ENCODE measurements at regions not wholly inside any gene's neighbourhood (a gene's known extent, or its start where the extent isn't known, plus 50 kb on each side); places are given as distances from the start of the nearest gene placed in this dataset.

GRCh38 chr11:95498722-95499425, 267.9 kb upstream of the SESN3 start:
- no peak for TF ChIP-seq EZH2 (IDR thresholded peaks at IDR 0.05; ENCODE audit: borderline replicate concordance, insufficient read depth, low read depth, low read length, poor library complexity, severe bottlenecking)
- no peak for TF ChIP-seq CTCF (IDR thresholded peaks at IDR 0.05)

Measured in B cell (primary cell).